NCI-H146 treated with DMSO at 0.1 percent for 48 hours (cell line): ENCODE measurements at regions not wholly inside any gene's neighbourhood (a gene's known extent, or its start where the extent isn't known, plus 50 kb on each side); places are given as distances from the start of the nearest gene placed in this dataset.

ENCODE experiments used
- DNase-seq: peaks from one replicate; lab custom pipeline; 2025; ENCODE audit not compliant: unreplicated experiment; lab: John Stamatoyannopoulos, UW

GRCh38 chrX:107560041-107560440, 68.3 kb upstream of the PRPS1 start:
- no peak for DNase-seq

GRCh38 chrX:107560980-107561379, 67.3 kb upstream of the PRPS1 start:
- no peak for DNase-seq

- DNase-seq = no peak
Measured at GRCh38 chrX:107561468-107562215, 66.7 kb upstream of the PRPS1 start.

GRCh38 chrX:107562482-107562881, 65.8 kb upstream of the PRPS1 start:
- DNase-seq = no peak

- peak; percentile 57 for DNase-seq
Measured at GRCh38 chrX:107563824-107564223, 64.5 kb upstream of the PRPS1 start.

GRCh38 chrX:107565015-107565414, 63.3 kb upstream of the PRPS1 start:
- no peak for DNase-seq

GRCh38 chrX:107565931-107566603, 62.2 kb upstream of the PRPS1 start:
- DNase-seq = peak; percentile 18

- no peak for DNase-seq
Measured at GRCh38 chrX:107566604-107567262, 61.6 kb upstream of the PRPS1 start.

GRCh38 chrX:107567370-107567769, 60.9 kb upstream of the PRPS1 start:
- DNase-seq = no peak

GRCh38 chrX:107571296-107571998, 56.9 kb upstream of the PRPS1 start:
- no peak for DNase-seq

- no peak for DNase-seq
Measured at GRCh38 chrX:107573016-107573415, 55.3 kb upstream of the PRPS1 start.

- no peak for DNase-seq
Measured at GRCh38 chrX:107574054-107574683, 54.1 kb upstream of the PRPS1 start.

- no peak for DNase-seq
Measured at GRCh38 chrX:107574711-107575110, 53.6 kb upstream of the PRPS1 start.

- no peak for DNase-seq
Measured at GRCh38 chrX:107576392-107576791, 51.9 kb upstream of the PRPS1 start.

- no peak for DNase-seq
Measured at GRCh38 chrX:107576841-107577240, 51.5 kb upstream of the PRPS1 start.

- no peak for DNase-seq
Measured at GRCh38 chrX:107577933-107578332, 50.4 kb upstream of the PRPS1 start.
